ENCODE measurements at regions not wholly inside any gene's neighbourhood (a gene's known extent, or its start where the extent isn't known, plus 50 kb on each side); places are given as distances from the start of the nearest gene placed in this dataset.

DNA sequence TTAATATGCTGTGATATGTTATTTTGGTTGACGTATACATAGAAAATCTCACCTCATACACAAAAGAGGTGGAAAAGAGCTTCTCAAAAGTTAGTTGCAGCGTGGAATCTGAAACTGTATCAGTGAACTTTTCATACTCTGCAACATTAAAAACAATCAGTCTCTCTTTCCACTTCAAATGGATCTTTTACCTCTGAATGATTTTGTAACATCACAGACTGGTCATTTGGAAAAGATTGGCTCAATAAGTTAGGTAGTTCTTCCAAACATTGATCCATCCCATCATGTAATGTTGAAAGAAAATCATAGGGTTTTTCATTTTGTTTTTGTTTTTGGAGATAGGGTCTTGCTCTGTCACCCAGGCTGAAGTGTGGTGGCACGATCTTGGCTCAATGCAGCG, 131.1 kb downstream of the AHR start:
- TF ChIP-seq EZH2 (IDR thresholded peaks at IDR 0.05; ENCODE audit: low read depth), result no peak
- TF ChIP-seq, protein P1, sequence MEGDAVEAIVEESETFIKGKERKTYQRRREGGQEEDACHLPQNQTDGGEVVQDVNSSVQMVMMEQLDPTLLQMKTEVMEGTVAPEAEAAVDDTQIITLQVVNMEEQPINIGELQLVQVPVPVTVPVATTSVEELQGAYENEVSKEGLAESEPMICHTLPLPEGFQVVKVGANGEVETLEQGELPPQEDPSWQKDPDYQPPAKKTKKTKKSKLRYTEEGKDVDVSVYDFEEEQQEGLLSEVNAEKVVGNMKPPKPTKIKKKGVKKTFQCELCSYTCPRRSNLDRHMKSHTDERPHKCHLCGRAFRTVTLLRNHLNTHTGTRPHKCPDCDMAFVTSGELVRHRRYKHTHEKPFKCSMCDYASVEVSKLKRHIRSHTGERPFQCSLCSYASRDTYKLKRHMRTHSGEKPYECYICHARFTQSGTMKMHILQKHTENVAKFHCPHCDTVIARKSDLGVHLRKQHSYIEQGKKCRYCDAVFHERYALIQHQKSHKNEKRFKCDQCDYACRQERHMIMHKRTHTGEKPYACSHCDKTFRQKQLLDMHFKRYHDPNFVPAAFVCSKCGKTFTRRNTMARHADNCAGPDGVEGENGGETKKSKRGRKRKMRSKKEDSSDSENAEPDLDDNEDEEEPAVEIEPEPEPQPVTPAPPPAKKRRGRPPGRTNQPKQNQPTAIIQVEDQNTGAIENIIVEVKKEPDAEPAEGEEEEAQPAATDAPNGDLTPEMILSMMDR (conservative IDR thresholded peaks at IDR 0.05), result no peak

Measured in PC-9 (cell line).